NCI-H510A treated with DMSO at 0.1 percent for 48 hours (cell line): ENCODE measurements at regions not wholly inside any gene's neighbourhood (a gene's known extent, or its start where the extent isn't known, plus 50 kb on each side); places are given as distances from the start of the nearest gene placed in this dataset.

Source experiments
- DNase-seq: peaks from one replicate; lab custom pipeline; 2025; lab: John Stamatoyannopoulos, UW

DNA sequence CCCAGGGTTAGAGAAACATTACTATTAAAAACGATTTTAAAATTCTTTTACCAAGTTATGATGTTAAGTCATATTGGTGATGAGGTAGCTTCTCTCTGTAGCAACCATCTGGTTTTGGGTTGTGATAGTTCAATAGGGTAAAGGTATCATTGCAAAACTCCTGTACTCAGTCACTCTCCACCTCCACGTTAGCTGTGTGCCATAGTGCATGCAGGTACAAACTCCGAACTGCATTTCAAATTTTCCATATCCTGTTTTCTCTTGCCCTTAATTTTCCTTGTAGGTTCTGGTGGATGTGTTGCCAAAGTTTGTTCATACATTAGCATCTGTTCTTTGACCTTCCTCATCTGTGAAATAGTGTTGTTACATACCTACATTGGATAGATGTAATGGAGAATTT is 53.1 kb upstream of the ARRDC3 start:
- no peak for DNase-seq

GRCh38 chr5:91434348-91434747 is 51.2 kb upstream of the ARRDC3 start:
- DNase-seq: no peak

- no peak for DNase-seq
Measured at GRCh38 chr5:91433861-91434260, 50.7 kb upstream of the ARRDC3 start.
